ENCODE measurements at regions not wholly inside any gene's neighbourhood (a gene's known extent, or its start where the extent isn't known, plus 50 kb on each side); places are given as distances from the start of the nearest gene placed in this dataset.

DNA sequence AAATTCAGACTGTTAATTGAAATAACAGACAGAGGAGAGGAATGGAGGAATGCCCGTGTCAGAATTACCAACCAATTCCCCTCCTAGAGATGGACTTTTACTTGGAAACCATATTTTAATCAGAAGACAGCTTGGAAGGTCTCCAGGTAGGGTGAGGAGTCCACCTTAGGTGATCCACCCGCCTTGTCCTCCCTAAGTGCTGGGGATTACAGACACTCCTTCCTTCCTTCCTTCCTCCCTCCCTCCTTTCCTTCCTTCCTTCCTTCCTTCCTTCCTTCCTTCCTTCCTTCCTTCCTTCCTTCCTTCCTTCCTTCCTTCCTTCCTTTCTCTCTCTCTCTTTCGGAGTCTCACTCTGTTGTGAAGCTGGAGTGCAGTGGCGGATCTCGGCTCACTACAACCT is 328.0 kb downstream of the RAPGEF2 start:
- no peak for DNase-seq (ENCODE audit: low read depth in 1 of 2, low spot score in 1 of 2)
- no peak for FAIRE-seq
- Histone ChIP-seq H3K4me3 (no peak overlapping the region), H3K27ac (no peak overlapping the region), H3K9me3 (no peaks in the 10 kb centered on the region), H3K4me1 (no peaks in the 10 kb centered on the region), H3K4me2 (no peak overlapping the region)
- ChIA-PET POLR2A (interaction anchor here (0.7 kb wide), 1 partner anchor 217 kb away, joined by 7 read pairs; no protein-coding TSS in a partner anchor), CTCF (interaction anchor here (0.6 to 1.0 kb wide), 2 partner anchors 16 to 57 kb away, joined by 3 to 4 read pairs; no protein-coding TSS in a partner anchor)
- no peak for TF ChIP-seq CHD2 (IDR thresholded peaks at IDR 0.05; ENCODE audit: low read length, partially characterized antibody)
- TF ChIP-seq NPAS2 (CRISPR knock-in tag; IDR thresholded peaks at IDR 0.05; ENCODE audit: borderline replicate concordance): no peak
- TF ChIP-seq TP53 (CRISPR knock-in tag; IDR thresholded peaks at IDR 0.05): no peak
- TF ChIP-seq MAZ (IDR thresholded peaks at IDR 0.05; ENCODE audit: borderline replicate concordance, low read depth, low read length): no peak
- no peak for TF ChIP-seq FOSL2 (IDR thresholded peaks at IDR 0.05)
- TF ChIP-seq FOSL2 (CRISPR knock-in tag; IDR thresholded peaks at IDR 0.05): no peak
- no peak for TF ChIP-seq ESRRA (IDR thresholded peaks at IDR 0.05; ENCODE audit: borderline replicate concordance, low read length)
- TF ChIP-seq TFCP2L1 (CRISPR knock-in tag; IDR thresholded peaks at IDR 0.05): no peak
- TF ChIP-seq, protein P1, sequence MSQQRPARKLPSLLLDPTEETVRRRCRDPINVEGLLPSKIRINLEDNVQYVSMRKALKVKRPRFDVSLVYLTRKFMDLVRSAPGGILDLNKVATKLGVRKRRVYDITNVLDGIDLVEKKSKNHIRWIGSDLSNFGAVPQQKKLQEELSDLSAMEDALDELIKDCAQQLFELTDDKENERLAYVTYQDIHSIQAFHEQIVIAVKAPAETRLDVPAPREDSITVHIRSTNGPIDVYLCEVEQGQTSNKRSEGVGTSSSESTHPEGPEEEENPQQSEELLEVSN (IDR thresholded peaks at IDR 0.05; ENCODE audit: borderline replicate concordance, low read depth): no peak
- TF ChIP-seq, protein P2, sequence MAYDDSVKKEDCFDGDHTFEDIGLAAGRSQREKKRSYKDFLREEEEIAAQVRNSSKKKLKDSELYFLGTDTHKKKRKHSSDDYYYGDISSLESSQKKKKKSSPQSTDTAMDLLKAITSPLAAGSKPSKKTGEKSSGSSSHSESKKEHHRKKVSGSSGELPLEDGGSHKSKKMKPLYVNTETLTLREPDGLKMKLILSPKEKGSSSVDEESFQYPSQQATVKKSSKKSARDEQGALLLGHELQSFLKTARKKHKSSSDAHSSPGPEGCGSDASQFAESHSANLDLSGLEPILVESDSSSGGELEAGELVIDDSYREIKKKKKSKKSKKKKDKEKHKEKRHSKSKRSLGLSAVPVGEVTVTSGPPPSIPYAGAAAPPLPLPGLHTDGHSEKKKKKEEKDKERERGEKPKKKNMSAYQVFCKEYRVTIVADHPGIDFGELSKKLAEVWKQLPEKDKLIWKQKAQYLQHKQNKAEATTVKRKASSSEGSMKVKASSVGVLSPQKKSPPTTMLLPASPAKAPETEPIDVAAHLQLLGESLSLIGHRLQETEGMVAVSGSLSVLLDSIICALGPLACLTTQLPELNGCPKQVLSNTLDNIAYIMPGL (CRISPR knock-in tag; IDR thresholded peaks at IDR 0.05; ENCODE audit: borderline replicate concordance): no peak
- TF ChIP-seq ZSCAN20 (CRISPR knock-in tag; IDR thresholded peaks at IDR 0.05): no peak
- TF ChIP-seq, protein P3, sequence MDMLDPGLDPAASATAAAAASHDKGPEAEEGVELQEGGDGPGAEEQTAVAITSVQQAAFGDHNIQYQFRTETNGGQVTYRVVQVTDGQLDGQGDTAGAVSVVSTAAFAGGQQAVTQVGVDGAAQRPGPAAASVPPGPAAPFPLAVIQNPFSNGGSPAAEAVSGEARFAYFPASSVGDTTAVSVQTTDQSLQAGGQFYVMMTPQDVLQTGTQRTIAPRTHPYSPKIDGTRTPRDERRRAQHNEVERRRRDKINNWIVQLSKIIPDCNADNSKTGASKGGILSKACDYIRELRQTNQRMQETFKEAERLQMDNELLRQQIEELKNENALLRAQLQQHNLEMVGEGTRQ (IDR thresholded peaks at IDR 0.05): no peak
- TF ChIP-seq ZC3H11A (IDR thresholded peaks at IDR 0.05): no peak
- TF ChIP-seq CEBPB (IDR thresholded peaks at IDR 0.05): no peak
- no peak for TF ChIP-seq EHMT2 (IDR thresholded peaks at IDR 0.05; ENCODE audit: low read depth)
- TF ChIP-seq NR3C1 (IDR thresholded peaks at IDR 0.05): no peak
- no peak for TF ChIP-seq SREBF2 (IDR thresholded peaks at IDR 0.05)
- no peak for TF ChIP-seq RARB (CRISPR knock-in tag; IDR thresholded peaks at IDR 0.05)
- TF ChIP-seq, protein P4, sequence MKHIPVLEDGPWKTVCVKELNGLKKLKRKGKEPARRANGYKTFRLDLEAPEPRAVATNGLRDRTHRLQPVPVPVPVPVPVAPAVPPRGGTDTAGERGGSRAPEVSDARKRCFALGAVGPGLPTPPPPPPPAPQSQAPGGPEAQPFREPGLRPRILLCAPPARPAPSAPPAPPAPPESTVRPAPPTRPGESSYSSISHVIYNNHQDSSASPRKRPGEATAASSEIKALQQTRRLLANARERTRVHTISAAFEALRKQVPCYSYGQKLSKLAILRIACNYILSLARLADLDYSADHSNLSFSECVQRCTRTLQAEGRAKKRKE (CRISPR knock-in tag; IDR thresholded peaks at IDR 0.05; ENCODE audit: low read depth): no peak
- ATAC-seq: no peak
- WGBS (ENCODE audit: missing lambda C conversion rate): 84% methylated on average over 4 of the region's 5 CpGs

DNA sequence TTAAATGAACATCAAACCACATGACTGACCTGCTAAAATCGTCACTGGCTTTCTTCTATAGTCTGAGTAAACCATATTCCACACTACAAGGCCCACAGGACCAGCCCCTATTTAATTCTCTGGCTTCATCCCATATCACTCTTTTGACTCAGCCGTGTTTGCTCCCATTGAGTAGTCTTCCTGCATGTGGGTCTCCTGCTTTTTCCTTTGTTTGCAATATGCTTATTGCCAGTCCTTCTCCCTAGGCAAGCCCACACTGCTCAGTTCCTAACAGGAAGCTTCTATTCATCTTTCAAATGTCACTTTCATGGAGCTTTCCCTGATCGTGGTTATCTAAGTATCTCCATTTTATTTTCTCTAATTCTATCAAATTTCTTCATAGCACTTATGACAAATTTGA is 329.6 kb downstream of the RAPGEF2 start:
- 50% methylated on average over 3 of the region's 3 CpGs for WGBS (ENCODE audit: missing lambda C conversion rate)
- no peak overlapping the region for H3K27ac ChIP-seq

DNA sequence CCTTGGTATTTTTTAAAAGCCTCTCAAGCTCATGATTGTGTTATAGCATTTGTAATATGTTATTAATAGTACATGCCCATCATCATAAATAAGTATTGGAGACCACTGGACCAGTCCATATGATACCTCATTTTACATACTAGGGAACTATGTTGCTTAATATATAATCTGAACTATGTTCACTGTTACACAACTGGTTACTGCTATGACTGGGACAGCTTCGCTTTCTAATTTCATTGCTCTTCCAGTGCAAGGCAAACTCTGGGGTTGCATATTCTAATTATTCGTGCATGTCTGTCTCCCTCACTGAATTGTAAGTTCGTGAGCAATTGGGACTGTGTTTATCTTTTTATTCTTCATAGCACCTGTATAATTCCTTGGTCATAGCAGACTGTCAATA is 330.5 kb downstream of the RAPGEF2 start:
- FAIRE-seq (no peak), ATAC-seq (no peak), DNase-seq (ENCODE audit: low read depth in 1 of 2, low spot score in 1 of 2) (no peak)
- Histone ChIP-seq H3K27ac (no peak overlapping the region), H3K9me3 (no peaks in the 10 kb centered on the region), H3K4me1 (no peaks in the 10 kb centered on the region), H3K4me3 (no peak overlapping the region), H3K4me2 (no peak overlapping the region)
- CTCF ChIA-PET: interaction anchor here (0.9 to 1.9 kb wide), 2 partner anchors 10 to 17 kb away, joined by 3 to 5 read pairs; no protein-coding TSS in a partner anchor
- POLR2A ChIA-PET: no interaction called here
- no peak for TF ChIP-seq EHMT2 (IDR thresholded peaks at IDR 0.05; ENCODE audit: low read depth)
- no peak for TF ChIP-seq CHD4 (IDR thresholded peaks at IDR 0.05; ENCODE audit: borderline replicate concordance)
- no peak for TF ChIP-seq POLR2A (IDR thresholded peaks at IDR 0.05; ENCODE audit: low read length)
- no peak for TF ChIP-seq JUNB (IDR thresholded peaks at IDR 0.05)
- TF ChIP-seq, protein P5, sequence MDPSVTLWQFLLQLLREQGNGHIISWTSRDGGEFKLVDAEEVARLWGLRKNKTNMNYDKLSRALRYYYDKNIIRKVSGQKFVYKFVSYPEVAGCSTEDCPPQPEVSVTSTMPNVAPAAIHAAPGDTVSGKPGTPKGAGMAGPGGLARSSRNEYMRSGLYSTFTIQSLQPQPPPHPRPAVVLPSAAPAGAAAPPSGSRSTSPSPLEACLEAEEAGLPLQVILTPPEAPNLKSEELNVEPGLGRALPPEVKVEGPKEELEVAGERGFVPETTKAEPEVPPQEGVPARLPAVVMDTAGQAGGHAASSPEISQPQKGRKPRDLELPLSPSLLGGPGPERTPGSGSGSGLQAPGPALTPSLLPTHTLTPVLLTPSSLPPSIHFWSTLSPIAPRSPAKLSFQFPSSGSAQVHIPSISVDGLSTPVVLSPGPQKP (IDR thresholded peaks at IDR 0.05; ENCODE audit: low read depth, low read length): no peak
- 58% methylated on average over 3 of the region's 3 CpGs for WGBS (ENCODE audit: missing lambda C conversion rate)

More for the DNA sequence above, 329.6 kb downstream of the RAPGEF2 start:
- Histone ChIP-seq H3K4me3 (no peak overlapping the region), H3K9me3 (no peaks in the 10 kb centered on the region), H3K4me1 (no peaks in the 10 kb centered on the region), H3K4me2 (no peak overlapping the region)
- CTCF ChIA-PET: interaction anchor here (0.9 to 1.9 kb wide), 2 partner anchors 11 to 16 kb away, joined by 3 to 5 read pairs; no protein-coding TSS in a partner anchor
- FAIRE-seq: no peak
- TF ChIP-seq KDM1A (IDR thresholded peaks at IDR 0.05; ENCODE audit: low read depth): no peak
- no peak for TF ChIP-seq RCOR1 (IDR thresholded peaks at IDR 0.05; ENCODE audit: low read depth, low read length)
- no peak for TF ChIP-seq ZNF302 (CRISPR knock-in tag; IDR thresholded peaks at IDR 0.05)
- POLR2A ChIA-PET: no interaction called here
- no peak for DNase-seq (ENCODE audit: low read depth in 1 of 2, low spot score in 1 of 2)
- no peak for ATAC-seq
